HCT116 (cell line): ENCODE measurements at regions not wholly inside any gene's neighbourhood (a gene's known extent, or its start where the extent isn't known, plus 50 kb on each side); places are given as distances from the start of the nearest gene placed in this dataset.

Experiments used
- ATAC-seq: fragments of 200-7000 bp; cut with Tn5 transposase; 2 replicates; pipeline ENCODE4 v1.9.1; 2020; ENCODE audit warnings: mild to moderate bottlenecking, moderate library complexity
- BruUV-seq: library from RNA; stranded (reverse); fragments of 400-500 nt; replicated peaks from 2 replicates; lab custom pipeline; 2021; lab: Mats Ljungman, UMichigan
- CTCF ChIA-PET: fragments of 300-600 bp; sonication (Branson Sonifier 250); formaldehyde crosslinking; loops from one replicate; lab custom pipeline; 2021; ENCODE audit warnings: antibody characterized with exemption; lab: Charles Lee
- POLR2A ChIA-PET: fragments of 300-600, 350-600 bp; sonication (Branson Sonifier 250); formaldehyde crosslinking; loops from one replicate; lab custom pipeline; 2021; ENCODE audit warnings: antibody characterized with exemption; lab: Charles Lee
- RAD21 ChIA-PET, 2 experiments: fragments of 300-600 bp; sonication (Branson Sonifier 250); formaldehyde crosslinking; loops; one replicate each; lab custom pipeline; 2023; ENCODE audit warnings: low total read pairs in 2 of 2; ENCODE audit not compliant: uncharacterized antibody in 2 of 2, unreplicated experiment in 2 of 2, low non-redundant PET in 1 of 2; lab: Charles Lee
- DNase-seq: peaks from one replicate; pipeline ENCODE4 v3.0.0-alpha.2; 2010; ENCODE audit warnings: low read depth, low spot score
- H2AFZ ChIP-seq: fragments of 200-600 bp; shearing (Covaris generic), sonication (generic); 2 replicates; pipeline ENCODE4 v1.6.1; 2017; ENCODE audit warnings: low read depth, mixed run types, mixed read lengths, antibody characterized with exemption, low read length; ENCODE audit not compliant: poor library complexity, severe bottlenecking
- H3K27ac ChIP-seq: 2 replicates; pipeline ENCODE4 v1.5.1; 2012; ENCODE audit warnings: low read depth, low read length
- H3K27me3 ChIP-seq: fragments of 200-600 bp; sonication (generic); 2 replicates; pipeline ENCODE4 v1.6.1; 2016; ENCODE audit warnings: mixed run types, low read length, mixed read lengths; ENCODE audit not compliant: insufficient read depth
- H3K36me3 ChIP-seq, 2 experiments: fragments of 200-500 bp in 1 of 2; fragments of 200-600 bp in 1 of 2; sonication (Bioruptor generic) in 1 of 2; sonication (generic) in 1 of 2; 2 replicates each; pipeline versions ENCODE4 v1.5.1 to v1.6.1; 2014 to 2016; ENCODE audit warnings: low read length in 2 of 2, inconsistent platforms in 1 of 2, mixed read lengths in 1 of 2, mixed run types in 1 of 2; ENCODE audit not compliant: insufficient read depth in 2 of 2, control insufficient read depth in 1 of 2
- H3K4me1 ChIP-seq, 2 experiments: fragments of 200-600 bp in 1 of 2; sonication (generic) in 1 of 2; 2 replicates each; pipeline versions ENCODE4 v1.5.1 to v1.6.1; 2012 to 2017; ENCODE audit warnings: low read length in 2 of 2, inconsistent platforms in 1 of 2, mild to moderate bottlenecking in 1 of 2, mixed read lengths in 1 of 2, mixed run types in 1 of 2, moderate library complexity in 1 of 2; ENCODE audit not compliant: insufficient read depth in 2 of 2, control insufficient read depth in 1 of 2
- H3K4me2 ChIP-seq: fragments of 200-600 bp; sonication (generic); 2 replicates; pipeline ENCODE4 v1.6.1; 2017; ENCODE audit warnings: mixed run types, low read length, mixed read lengths
- H3K4me3 ChIP-seq, 2 experiments: fragments of 200-600 bp in 1 of 2; sonication (generic) in 1 of 2; replicated peaks in 1 of 2; 2 replicates each; pipeline ENCODE4 v1.5.1; 2011 to 2016; ENCODE audit warnings: low read length in 2 of 2, control low read depth in 1 of 2, low read depth in 1 of 2, mild to moderate bottlenecking in 1 of 2, mixed read lengths in 1 of 2, mixed run types in 1 of 2
- H3K79me2 ChIP-seq: fragments of 200-600 bp; sonication (generic); 2 replicates; pipeline ENCODE4 v1.6.1; 2017; ENCODE audit warnings: mild to moderate bottlenecking, mixed run types, low read length, moderate library complexity, mixed read lengths; ENCODE audit not compliant: insufficient read depth
- H3K9ac ChIP-seq: fragments of 200-600 bp; sonication (generic); 2 replicates; pipeline ENCODE4 v1.6.1; 2016; ENCODE audit warnings: low read length, mixed read lengths
- H3K9me2 ChIP-seq: fragments of 200-600 bp; sonication (generic), shearing (Covaris generic); 2 replicates; pipeline ENCODE4 v1.6.1; 2017; ENCODE audit warnings: mixed run types, mild to moderate bottlenecking, moderate library complexity; ENCODE audit not compliant: insufficient read depth
- H3K9me3 ChIP-seq, 2 experiments: fragments of 200-500 bp in 1 of 2; fragments of 200-600 bp in 1 of 2; sonication (Bioruptor generic) in 1 of 2; sonication (generic) in 1 of 2; 2 replicates each; pipeline ENCODE4 v1.6.1; 2014 to 2017; ENCODE audit warnings: low read length in 2 of 2, mixed read lengths in 2 of 2, inconsistent platforms in 1 of 2, low read depth in 1 of 2, mild to moderate bottlenecking in 1 of 2, mixed run types in 1 of 2, moderate library complexity in 1 of 2; ENCODE audit not compliant: control insufficient read depth in 1 of 2, insufficient read depth in 1 of 2
- H4K20me1 ChIP-seq: fragments of 200-600 bp; sonication (generic), shearing (Covaris generic); 2 replicates; pipeline ENCODE4 v1.6.1; 2017; ENCODE audit warnings: mixed run types, mild to moderate bottlenecking, moderate library complexity; ENCODE audit not compliant: insufficient read depth
- ATF3 ChIP-seq: IDR thresholded peaks from 2 replicates; pipeline ENCODE4 v1.6.1; 2012
- CEBPB ChIP-seq: IDR thresholded peaks from 2 replicates; pipeline ENCODE4 v1.6.1; 2012; ENCODE audit warnings: low read depth
- ELF1 ChIP-seq: IDR thresholded peaks from 2 replicates; pipeline ENCODE4 v1.6.1; 2012; ENCODE audit warnings: low read depth, borderline replicate concordance
- EZH2phosphoT487 ChIP-seq: fragments of 200-600 bp; IDR thresholded peaks from 2 replicates; pipeline ENCODE4 v1.6.1; 2018; ENCODE audit warnings: antibody characterized with exemption, borderline replicate concordance
- SIN3A ChIP-seq: IDR thresholded peaks from 2 replicates; pipeline ENCODE4 v1.6.1; 2012; ENCODE audit warnings: low read depth
- SP1 ChIP-seq: IDR thresholded peaks from 2 replicates; pipeline ENCODE4 v1.6.1; 2012; ENCODE audit warnings: low read depth
- SRF ChIP-seq: IDR thresholded peaks from 2 replicates; pipeline ENCODE4 v1.6.1; 2012; ENCODE audit warnings: low read depth
- YY1 ChIP-seq: IDR thresholded peaks from 2 replicates; pipeline ENCODE4 v1.6.1; 2011; ENCODE audit warnings: low read length, low read depth, moderate library complexity, mild to moderate bottlenecking; ENCODE audit not compliant: insufficient replicate concordance; ENCODE audit errors: extremely low read depth
- ZNF274 ChIP-seq: fragments of 200-500 bp; sonication (Bioruptor generic); IDR thresholded peaks from 2 replicates; pipeline ENCODE4 v1.6.1; 2014; ENCODE audit warnings: mild to moderate bottlenecking, low read depth, low read length, inconsistent platforms
- intact Hi-C: fragments of 100-400 bp; cut with micrococcal nuclease; formaldehyde crosslinking; loops from 2 replicates; pipeline ENCODE4 v1.10.0; 2022
- TF ChIP-seq, protein P1 (sequence below): IDR thresholded peaks from 2 replicates; pipeline ENCODE4 v1.6.1; 2011; ENCODE audit warnings: mild to moderate bottlenecking, low read length, moderate library complexity; ENCODE audit not compliant: insufficient replicate concordance; ENCODE audit errors: extremely low read depth
- TF ChIP-seq, protein P2 (sequence below), 3 experiments: fragments of 200-600 bp in 1 of 3; sonication (generic) in 1 of 3; IDR thresholded peaks in 2 of 3; conservative IDR thresholded peaks in 1 of 3; 2 replicates each; pipeline ENCODE4 v1.5.1; 2012 to 2017; ENCODE audit warnings: low read depth in 2 of 3, low read length in 2 of 3, antibody characterized with exemption in 1 of 3, borderline replicate concordance in 1 of 3, control low read depth in 1 of 3, mild to moderate bottlenecking in 1 of 3, mixed read lengths in 1 of 3, mixed run types in 1 of 3, moderate library complexity in 1 of 3; ENCODE audit not compliant: insufficient read depth in 1 of 3

DNA sequence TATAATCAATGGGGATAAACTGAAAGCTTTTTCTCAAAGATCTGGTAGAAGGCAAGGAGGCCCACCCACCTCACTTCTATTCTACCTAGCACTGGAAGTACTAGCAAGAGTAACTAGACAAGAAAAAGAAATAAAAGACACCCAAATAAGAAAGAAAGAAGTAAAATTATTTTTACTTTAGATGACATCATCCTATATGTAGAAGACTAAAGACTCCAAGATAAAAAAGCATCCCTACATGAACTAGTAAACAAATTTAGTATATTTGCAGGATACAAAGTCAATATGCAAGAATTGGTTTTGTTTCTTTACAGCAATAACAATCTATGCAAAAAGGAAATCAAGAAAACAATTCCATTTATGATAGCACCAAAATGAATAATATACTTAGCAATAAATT, 201.5 kb upstream of the KIRREL3 start:
- RAD21 ChIA-PET: no interaction called here
- no peak for DNase-seq
- no peaks in the 10 kb centered on the region for H4K20me1 ChIP-seq
- no TSS peak for BruUV-seq
- H3K27ac ChIP-seq: no peak overlapping the region
- H3K9me3 ChIP-seq: peaks cover 9% of the 10 kb centered on the region in 2 experiments; a peak in 2 of 4 replicates
- no peak overlapping the region for H3K9ac ChIP-seq
- CTCF ChIA-PET: no interaction called here
- POLR2A ChIA-PET: no interaction called here
- H3K27me3 ChIP-seq: no peaks in the 10 kb centered on the region
- TF ChIP-seq, protein P1, sequence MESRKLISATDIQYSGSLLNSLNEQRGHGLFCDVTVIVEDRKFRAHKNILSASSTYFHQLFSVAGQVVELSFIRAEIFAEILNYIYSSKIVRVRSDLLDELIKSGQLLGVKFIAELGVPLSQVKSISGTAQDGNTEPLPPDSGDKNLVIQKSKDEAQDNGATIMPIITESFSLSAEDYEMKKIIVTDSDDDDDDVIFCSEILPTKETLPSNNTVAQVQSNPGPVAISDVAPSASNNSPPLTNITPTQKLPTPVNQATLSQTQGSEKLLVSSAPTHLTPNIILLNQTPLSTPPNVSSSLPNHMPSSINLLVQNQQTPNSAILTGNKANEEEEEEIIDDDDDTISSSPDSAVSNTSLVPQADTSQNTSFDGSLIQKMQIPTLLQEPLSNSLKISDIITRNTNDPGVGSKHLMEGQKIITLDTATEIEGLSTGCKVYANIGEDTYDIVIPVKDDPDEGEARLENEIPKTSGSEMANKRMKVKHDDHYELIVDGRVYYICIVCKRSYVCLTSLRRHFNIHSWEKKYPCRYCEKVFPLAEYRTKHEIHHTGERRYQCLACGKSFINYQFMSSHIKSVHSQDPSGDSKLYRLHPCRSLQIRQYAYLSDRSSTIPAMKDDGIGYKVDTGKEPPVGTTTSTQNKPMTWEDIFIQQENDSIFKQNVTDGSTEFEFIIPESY: no peak
- TF ChIP-seq ELF1 (no peak), CEBPB (no peak), SP1 (no peak), ATF3 (no peak), ZNF274 (no peak), SIN3A (no peak), EZH2phosphoT487 (no peak), YY1 (no peak), SRF (no peak)
- TF ChIP-seq, protein P2, sequence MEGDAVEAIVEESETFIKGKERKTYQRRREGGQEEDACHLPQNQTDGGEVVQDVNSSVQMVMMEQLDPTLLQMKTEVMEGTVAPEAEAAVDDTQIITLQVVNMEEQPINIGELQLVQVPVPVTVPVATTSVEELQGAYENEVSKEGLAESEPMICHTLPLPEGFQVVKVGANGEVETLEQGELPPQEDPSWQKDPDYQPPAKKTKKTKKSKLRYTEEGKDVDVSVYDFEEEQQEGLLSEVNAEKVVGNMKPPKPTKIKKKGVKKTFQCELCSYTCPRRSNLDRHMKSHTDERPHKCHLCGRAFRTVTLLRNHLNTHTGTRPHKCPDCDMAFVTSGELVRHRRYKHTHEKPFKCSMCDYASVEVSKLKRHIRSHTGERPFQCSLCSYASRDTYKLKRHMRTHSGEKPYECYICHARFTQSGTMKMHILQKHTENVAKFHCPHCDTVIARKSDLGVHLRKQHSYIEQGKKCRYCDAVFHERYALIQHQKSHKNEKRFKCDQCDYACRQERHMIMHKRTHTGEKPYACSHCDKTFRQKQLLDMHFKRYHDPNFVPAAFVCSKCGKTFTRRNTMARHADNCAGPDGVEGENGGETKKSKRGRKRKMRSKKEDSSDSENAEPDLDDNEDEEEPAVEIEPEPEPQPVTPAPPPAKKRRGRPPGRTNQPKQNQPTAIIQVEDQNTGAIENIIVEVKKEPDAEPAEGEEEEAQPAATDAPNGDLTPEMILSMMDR (IDR thresholded peaks at IDR 0.05 in 2 of 3, conservative IDR thresholded peaks at IDR 0.05 in 1 of 3; ENCODE audit: borderline replicate concordance in 1 of 3, insufficient read depth in 1 of 3, low read depth in 2 of 3, low read length in 2 of 3): no peak
- H2AFZ ChIP-seq: no peak overlapping the region
- H3K9me2 ChIP-seq: no peaks in the 10 kb centered on the region
- H3K79me2 ChIP-seq: no peaks in the 10 kb centered on the region
- no peak overlapping the region for H3K4me3 ChIP-seq
- H3K36me3 ChIP-seq: no peaks in the 10 kb centered on the region
- intact Hi-C loops: no loop called here
- no peak overlapping the region for H3K4me2 ChIP-seq
- H3K4me1 ChIP-seq: no peaks in the 10 kb centered on the region
- no peak for ATAC-seq
